ENCODE measurements at regions not wholly inside any gene's neighbourhood (a gene's known extent, or its start where the extent isn't known, plus 50 kb on each side); places are given as distances from the start of the nearest gene placed in this dataset.

DNA sequence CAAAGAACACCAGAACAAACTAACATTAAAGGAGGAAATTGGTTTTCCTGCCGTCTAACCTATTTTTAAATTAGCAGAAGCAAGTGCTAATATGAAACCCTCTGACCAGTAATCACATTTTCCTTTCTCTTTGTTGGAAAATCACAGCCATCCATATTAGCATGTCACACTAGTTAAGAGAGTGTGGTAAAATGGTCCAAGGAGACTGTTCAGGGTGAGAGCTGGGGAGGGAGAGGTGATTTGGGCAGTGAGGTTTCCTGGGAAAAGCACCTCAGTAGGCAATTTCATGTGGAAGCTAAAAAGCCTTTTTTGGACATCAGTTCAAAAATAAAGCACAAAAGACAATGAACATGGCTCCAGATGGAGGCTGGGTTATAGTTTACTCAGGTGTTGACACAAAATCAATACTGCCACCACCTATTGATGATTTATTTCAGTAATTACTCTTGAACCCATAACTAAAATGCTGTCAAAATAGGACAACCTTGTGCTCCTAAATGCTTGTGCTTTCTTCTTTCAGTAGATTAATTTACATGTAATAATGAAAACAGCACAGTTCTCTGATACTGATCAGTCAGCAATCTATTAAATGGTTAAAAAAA, 333.2 kb downstream of the SAMD5 start:
- no peak overlapping the region for H3K4me3 ChIP-seq
- WGBS, 2 donors: 49 to 51% methylated on average over 1 of the region's 1 CpG
- no peaks in the 10 kb centered on the region for H3K4me1 ChIP-seq
- DNase-seq (no peak), ATAC-seq (no peak)
- no peaks in the 10 kb centered on the region for H3K27me3 ChIP-seq
- intact Hi-C loops (cut with DNase I): no loop called here
- no peak for TF ChIP-seq CTCF (IDR thresholded peaks at IDR 0.05)
- no peaks in the 10 kb centered on the region for H3K36me3 ChIP-seq
- H3K9me3 ChIP-seq: peaks cover 0 to 19% (median 0%) of the 10 kb centered on the region in 11 donors
- H3K27ac ChIP-seq: no peak overlapping the region

GRCh38 chr6:147849401-147850330, 341.2 kb downstream of the SAMD5 start:
- Histone ChIP-seq H3K27ac (no peak overlapping the region), H3K4me1 (peaks cover 0 to 4% (median 0%) of the 10 kb centered on the region in 9 donors), H3K4me3 (no peak overlapping the region), H3K9me3 (peaks cover 0 to 7% (median 0%) of the 10 kb centered on the region in 11 donors), H3K27me3 (no peaks in the 10 kb centered on the region), H3K36me3 (no peaks in the 10 kb centered on the region)
- WGBS, 2 donors: 60 to 64% methylated on average over 10 of the region's 10 CpGs
- TF ChIP-seq CTCF (IDR thresholded peaks at IDR 0.05): no peak
- no peak for DNase-seq
- ATAC-seq: no peak
- intact Hi-C loops (cut with DNase I): no loop called here

DNA sequence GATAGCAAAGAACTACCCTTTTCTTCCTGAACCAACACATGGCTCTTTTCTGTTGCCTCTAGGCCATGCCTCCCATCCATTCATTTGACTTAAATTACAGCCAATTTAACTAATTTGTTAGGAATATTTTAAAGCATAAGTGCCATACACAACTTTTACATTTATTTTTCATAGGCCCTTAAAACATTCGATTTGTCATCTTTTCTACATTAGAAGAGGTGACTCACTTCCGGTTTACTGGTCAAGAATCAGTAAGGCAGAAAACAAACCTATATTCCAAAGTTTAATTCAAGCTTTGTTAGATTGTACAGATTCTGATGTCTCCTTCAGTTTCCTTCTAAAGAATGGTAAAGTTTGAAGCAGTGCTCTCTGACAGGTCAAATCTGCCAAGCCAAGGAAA, 344.3 kb downstream of the SAMD5 start:
- H3K36me3 ChIP-seq: no peaks in the 10 kb centered on the region
- H3K27me3 ChIP-seq: no peaks in the 10 kb centered on the region
- no peak for TF ChIP-seq CTCF (IDR thresholded peaks at IDR 0.05)
- 95 to 96% methylated on average over 2 of the region's 2 CpGs for WGBS, 2 donors
- no peaks in the 10 kb centered on the region for H3K9me3 ChIP-seq
- DNase-seq (no peak), ATAC-seq (no peak)
- H3K4me1 ChIP-seq: peaks cover 0 to 4% (median 0%) of the 10 kb centered on the region in 9 donors
- intact Hi-C loops (cut with DNase I): no loop called here
- H3K27ac ChIP-seq: no peak overlapping the region
- no peak overlapping the region for H3K4me3 ChIP-seq

GRCh38 chr6:147853574-147853973, 345.1 kb downstream of the SAMD5 start:
- intact Hi-C loops (cut with DNase I): no loop called here
- Histone ChIP-seq H3K4me3 (no peak overlapping the region), H3K27ac (no peak overlapping the region), H3K27me3 (no peaks in the 10 kb centered on the region), H3K36me3 (no peaks in the 10 kb centered on the region), H3K9me3 (no peaks in the 10 kb centered on the region), H3K4me1 (peaks cover 0 to 4% (median 0%) of the 10 kb centered on the region in 9 donors)
- TF ChIP-seq CTCF (IDR thresholded peaks at IDR 0.05): no peak
- ATAC-seq (no peak), DNase-seq (no peak)
- WGBS, 2 donors: 95 to 98% methylated on average over 3 of the region's 3 CpGs

Measured in heart right ventricle (tissue), 16 donors.